Colonic mucosa (tissue), 4 donors: ENCODE measurements at regions not wholly inside any gene's neighbourhood (a gene's known extent, or its start where the extent isn't known, plus 50 kb on each side); places are given as distances from the start of the nearest gene placed in this dataset.

Experiments
- DNase-seq: peaks from one replicate; pipeline ENCODE4 v3.0.0-alpha.2; 2020
- H3K27ac ChIP-seq: fragments of 200-600 bp; one replicate; pipeline ENCODE4 v1.8.0; 2021
- H3K27me3 ChIP-seq: fragments of 200-600 bp; one replicate; pipeline ENCODE4 v1.8.0; 2021
- H3K36me3 ChIP-seq: fragments of 200-600 bp; one replicate; pipeline ENCODE4 v1.8.0; 2021
- H3K4me1 ChIP-seq: fragments of 200-600 bp; one replicate; pipeline ENCODE4 v1.8.0; 2021; ENCODE audit warnings: mild to moderate bottlenecking
- H3K4me3 ChIP-seq: fragments of 200-600 bp; one replicate; pipeline ENCODE4 v1.8.0; 2021
- H3K9ac ChIP-seq, 2 donors: one replicate each; pipeline ENCODE4 v1.7.0; 2013; ENCODE audit warnings: control low read depth in 2 of 2, low read depth in 2 of 2, low read length in 2 of 2
- H3K9me3 ChIP-seq: fragments of 200-600 bp; one replicate; pipeline ENCODE4 v1.8.0; 2021
- CTCF ChIP-seq: fragments of 200-600 bp; IDR thresholded peaks from one replicate; pipeline ENCODE4 v1.8.0; 2022; ENCODE audit warnings: antibody characterized with exemption, mild to moderate bottlenecking
- intact Hi-C: fragments of 100-400 bp; cut with DNase I; formaldehyde crosslinking; loops from one replicate; pipeline ENCODE4 v1.14.1; 2022
- donor health status: healthy.
- donor health status: DM: no; HTN: no; CAD: no.
- donor health status: DM: no; HTN: no; CAD: no.

GRCh38 chr20:10853731-10854130 lies 179.9 kb upstream of the JAG1 start:
- H3K27ac ChIP-seq, result no peak overlapping the region
- H3K4me3 ChIP-seq, result no peak overlapping the region
- no peaks in the 10 kb centered on the region for H3K4me1 ChIP-seq
- TF ChIP-seq CTCF, result no peak
- H3K9me3 ChIP-seq, result no peaks in the 10 kb centered on the region
- H3K36me3 ChIP-seq, result no peaks in the 10 kb centered on the region
- no peak for DNase-seq
- no peak overlapping the region for H3K9ac ChIP-seq
- intact Hi-C loops, result loop anchor here (10.0 kb wide), 1 partner anchor 149 kb away; no protein-coding TSS in a partner anchor
- no peaks in the 10 kb centered on the region for H3K27me3 ChIP-seq

GRCh38 chr20:10854976-10855375 lies 181.2 kb upstream of the JAG1 start:
- no peak overlapping the region for H3K4me3 ChIP-seq
- H3K9ac ChIP-seq, result no peak overlapping the region
- no peak for TF ChIP-seq CTCF
- intact Hi-C loops, result loop anchor here (10.0 kb wide), 1 partner anchor 150 kb away; no protein-coding TSS in a partner anchor
- no peak overlapping the region for H3K27ac ChIP-seq
- no peaks in the 10 kb centered on the region for H3K27me3 ChIP-seq
- no peaks in the 10 kb centered on the region for H3K9me3 ChIP-seq
- H3K36me3 ChIP-seq, result no peaks in the 10 kb centered on the region
- DNase-seq, result no peak
- H3K4me1 ChIP-seq, result no peaks in the 10 kb centered on the region

- Histone ChIP-seq H3K27ac (peak overlapping the region; percentile 78), H3K27me3 (no peaks in the 10 kb centered on the region), H3K4me3 (no peak overlapping the region), H3K36me3 (no peaks in the 10 kb centered on the region), H3K4me1 (no peaks in the 10 kb centered on the region), H3K9me3 (no peaks in the 10 kb centered on the region), H3K9ac (no peak overlapping the region)
- no peak for TF ChIP-seq CTCF
- no peak for DNase-seq
- intact Hi-C loops, result loop anchor here (10.0 kb wide), 1 partner anchor 151 kb away; no protein-coding TSS in a partner anchor
Observed at GRCh38 chr20:10855778-10856177, 182.0 kb upstream of the JAG1 start.

- DNase-seq, result peak; percentile 75
- H3K27me3 ChIP-seq, result no peaks in the 10 kb centered on the region
- H3K4me1 ChIP-seq, result no peaks in the 10 kb centered on the region
- no peaks in the 10 kb centered on the region for H3K9me3 ChIP-seq
- no peak overlapping the region for H3K9ac ChIP-seq
- intact Hi-C loops, result loop anchor here (10.0 kb wide), 1 partner anchor 152 kb away; no protein-coding TSS in a partner anchor
- TF ChIP-seq CTCF, result no peak
- H3K36me3 ChIP-seq, result no peaks in the 10 kb centered on the region
- peak overlapping the region; percentile 78 for H3K27ac ChIP-seq
- no peak overlapping the region for H3K4me3 ChIP-seq
Observed at GRCh38 chr20:10856237-10857015, 182.6 kb upstream of the JAG1 start.

GRCh38 chr20:10857352-10858070 lies 183.7 kb upstream of the JAG1 start:
- H3K36me3 ChIP-seq, result no peaks in the 10 kb centered on the region
- peak overlapping the region; percentile 78 for H3K27ac ChIP-seq
- peak; percentile 88 for DNase-seq
- H3K4me1 ChIP-seq, result no peaks in the 10 kb centered on the region
- H3K27me3 ChIP-seq, result no peaks in the 10 kb centered on the region
- no peak overlapping the region for H3K4me3 ChIP-seq
- intact Hi-C loops, result loop anchor here (10.0 kb wide), 1 partner anchor 153 kb away; no protein-coding TSS in a partner anchor
- H3K9ac ChIP-seq, result peak overlapping the region in 1 of 2 donors; percentile 36
- no peak for TF ChIP-seq CTCF
- no peaks in the 10 kb centered on the region for H3K9me3 ChIP-seq
